WERI-Rb-1 (cell line): ENCODE measurements at regions not wholly inside any gene's neighbourhood (a gene's known extent, or its start where the extent isn't known, plus 50 kb on each side); places are given as distances from the start of the nearest gene placed in this dataset.

ENCODE experiments used
- DNase-seq: peaks from one replicate; pipeline ENCODE4 v3.0.0-alpha.2; 2020
- H3K27ac ChIP-seq: fragments of 250-450 bp; sonication (Bioruptor Pico); 2 replicates; pipeline ENCODE4 v1.5.1; 2020; ENCODE audit warnings: mild to moderate bottlenecking, moderate library complexity
- H3K27me3 ChIP-seq: fragments of 250-450 bp; sonication (Bioruptor Pico); 2 replicates; pipeline ENCODE4 v1.5.1; 2021; ENCODE audit warnings: mild to moderate bottlenecking, low read depth, moderate library complexity; ENCODE audit not compliant: insufficient read depth, severe bottlenecking
- H3K36me3 ChIP-seq: fragments of 250-450 bp; sonication (Bioruptor Pico); 2 replicates; pipeline ENCODE4 v1.5.1; 2020; ENCODE audit warnings: mild to moderate bottlenecking, moderate library complexity
- H3K4me3 ChIP-seq: 2 replicates; pipeline ENCODE4 v1.5.1; 2011; ENCODE audit warnings: low read depth, mild to moderate bottlenecking, control low read depth, low read length
- H3K9me3 ChIP-seq: fragments of 250-450 bp; sonication (Bioruptor Pico); 2 replicates; pipeline ENCODE4 v1.5.1; 2021; ENCODE audit warnings: mild to moderate bottlenecking, moderate library complexity; ENCODE audit not compliant: severe bottlenecking
- CTCF ChIP-seq: IDR thresholded peaks from 2 replicates; pipeline ENCODE4 v1.5.1; 2011; ENCODE audit warnings: low read depth, mild to moderate bottlenecking, control low read depth, inconsistent platforms, low read length

GRCh38 chr5:91495699-91496098 is 112.6 kb upstream of the ARRDC3 start:
- Histone ChIP-seq H3K36me3 (no peaks in the 10 kb centered on the region), H3K27me3 (no peaks in the 10 kb centered on the region), H3K27ac (no peak overlapping the region), H3K4me3 (no peak overlapping the region), H3K9me3 (no peaks in the 10 kb centered on the region)
- DNase-seq, result no peak
- no peak for TF ChIP-seq CTCF

GRCh38 chr5:91494447-91494996 is 111.4 kb upstream of the ARRDC3 start:
- no peaks in the 10 kb centered on the region for H3K36me3 ChIP-seq
- no peak for DNase-seq
- H3K27me3 ChIP-seq, result no peaks in the 10 kb centered on the region
- no peak overlapping the region for H3K4me3 ChIP-seq
- no peak for TF ChIP-seq CTCF
- H3K27ac ChIP-seq, result no peak overlapping the region
- no peaks in the 10 kb centered on the region for H3K9me3 ChIP-seq

GRCh38 chr5:91493086-91493485 is 110.0 kb upstream of the ARRDC3 start:
- no peak for DNase-seq

GRCh38 chr5:91491229-91491628 is 108.1 kb upstream of the ARRDC3 start:
- TF ChIP-seq CTCF, result no peak
- no peaks in the 10 kb centered on the region for H3K36me3 ChIP-seq
- H3K27ac ChIP-seq, result no peak overlapping the region
- H3K9me3 ChIP-seq, result no peaks in the 10 kb centered on the region
- H3K27me3 ChIP-seq, result no peaks in the 10 kb centered on the region
- H3K4me3 ChIP-seq, result no peak overlapping the region
- no peak for DNase-seq

More at GRCh38 chr5:91493086-91493485, 110.0 kb upstream of the ARRDC3 start:
- no peaks in the 10 kb centered on the region for H3K36me3 ChIP-seq
- H3K4me3 ChIP-seq, result no peak overlapping the region
- H3K9me3 ChIP-seq, result no peaks in the 10 kb centered on the region
- no peak for TF ChIP-seq CTCF
- no peak overlapping the region for H3K27ac ChIP-seq
- H3K27me3 ChIP-seq, result no peaks in the 10 kb centered on the region

GRCh38 chr5:91490316-91490715 is 107.2 kb upstream of the ARRDC3 start:
- no peaks in the 10 kb centered on the region for H3K9me3 ChIP-seq
- no peak overlapping the region for H3K27ac ChIP-seq
- no peak overlapping the region for H3K4me3 ChIP-seq
- no peaks in the 10 kb centered on the region for H3K36me3 ChIP-seq
- DNase-seq, result no peak
- no peak for TF ChIP-seq CTCF
- H3K27me3 ChIP-seq, result no peaks in the 10 kb centered on the region

- DNase-seq, result no peak
- H3K27ac ChIP-seq, result no peak overlapping the region
- no peaks in the 10 kb centered on the region for H3K27me3 ChIP-seq
- TF ChIP-seq CTCF, result no peak
- no peaks in the 10 kb centered on the region for H3K36me3 ChIP-seq
- H3K9me3 ChIP-seq, result no peaks in the 10 kb centered on the region
- no peak overlapping the region for H3K4me3 ChIP-seq
Measured at GRCh38 chr5:91487420-91487819, 104.3 kb upstream of the ARRDC3 start.
